ENCODE measurements at regions not wholly inside any gene's neighbourhood (a gene's known extent, or its start where the extent isn't known, plus 50 kb on each side); places are given as distances from the start of the nearest gene placed in this dataset.

DNA sequence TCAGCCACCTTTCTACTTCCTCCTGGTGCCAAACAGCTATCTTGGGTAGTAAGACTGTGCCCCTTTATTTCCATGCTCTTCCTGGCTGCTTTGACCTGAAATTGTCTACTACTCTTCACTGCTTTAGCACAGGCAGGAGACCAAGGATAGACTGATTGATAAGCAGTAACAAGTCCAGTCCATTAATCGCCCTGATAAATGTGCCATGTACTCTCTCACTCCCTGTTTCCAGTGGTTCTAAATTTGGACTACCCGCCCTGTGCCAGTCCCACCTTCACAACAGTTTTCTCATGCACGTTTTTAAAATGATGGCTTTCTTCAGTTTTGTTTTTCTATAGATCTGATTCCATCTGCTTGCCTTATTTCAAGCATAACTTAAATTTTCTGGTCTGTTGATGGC, 189.6 kb upstream of the RBMS1 start:
- no peak for DNase-seq

DNA sequence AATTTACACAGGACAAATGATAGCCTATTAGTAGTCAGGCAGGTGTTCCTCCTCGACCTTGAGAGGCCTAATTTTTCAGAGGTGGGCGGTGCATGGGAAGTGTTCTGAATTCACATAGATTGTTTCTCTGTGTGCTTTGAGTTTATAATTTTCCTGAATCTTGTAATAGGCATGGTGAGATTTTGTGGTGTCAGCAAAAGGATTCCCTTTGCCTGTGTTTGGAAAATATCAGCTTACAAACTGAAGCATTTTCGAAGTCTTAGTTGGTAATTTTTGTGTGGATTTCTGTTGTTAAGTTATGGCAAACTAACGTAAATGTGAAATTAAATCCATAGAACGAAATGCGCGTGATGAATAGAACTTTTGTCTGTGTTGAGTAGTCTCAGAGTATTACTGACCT, 194.0 kb upstream of the RBMS1 start:
- peak in 1 of 2 experiments; percentile 57 for DNase-seq

DNA sequence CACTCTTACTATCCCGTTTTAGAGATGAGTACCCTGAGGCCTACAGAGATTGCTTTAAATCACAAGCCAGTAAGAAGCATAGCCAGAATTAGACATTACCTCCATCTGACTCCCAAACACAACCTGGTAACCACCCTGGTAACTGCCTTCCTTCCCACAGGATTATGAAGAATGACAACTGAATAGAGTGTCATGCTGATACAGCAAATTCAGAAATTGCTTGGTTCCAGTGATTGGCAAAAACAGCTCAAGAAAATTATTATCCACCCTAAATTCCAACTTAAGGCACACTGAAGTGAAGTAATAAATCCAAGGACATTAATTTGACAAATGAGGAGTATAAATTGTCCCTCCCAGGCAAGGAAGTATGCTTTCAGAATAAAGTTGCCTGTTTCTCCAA, 195.8 kb upstream of the RBMS1 start:
- no peak for DNase-seq

DNA sequence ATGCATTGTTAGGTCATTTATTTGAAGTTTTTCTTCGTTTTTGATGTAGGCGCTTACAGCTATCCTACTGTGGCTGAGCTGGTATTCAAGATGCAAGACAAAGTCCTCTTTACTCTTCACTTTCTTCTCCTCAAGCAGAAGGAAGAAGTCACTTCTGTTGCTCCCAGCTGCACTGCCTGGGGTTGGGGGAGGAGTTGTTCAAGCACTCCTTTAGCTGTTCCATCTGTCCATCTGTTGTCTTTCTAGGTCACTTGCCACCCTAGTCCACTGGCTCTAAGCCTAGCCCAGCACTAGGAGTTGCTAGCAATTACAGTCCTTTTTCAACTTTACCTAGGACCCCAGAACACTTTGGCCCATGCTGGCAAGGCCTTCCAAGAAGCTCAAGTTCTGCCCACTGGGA, 200.6 kb upstream of the RBMS1 start:
- peak; percentile 55 to 72 for DNase-seq

DNA sequence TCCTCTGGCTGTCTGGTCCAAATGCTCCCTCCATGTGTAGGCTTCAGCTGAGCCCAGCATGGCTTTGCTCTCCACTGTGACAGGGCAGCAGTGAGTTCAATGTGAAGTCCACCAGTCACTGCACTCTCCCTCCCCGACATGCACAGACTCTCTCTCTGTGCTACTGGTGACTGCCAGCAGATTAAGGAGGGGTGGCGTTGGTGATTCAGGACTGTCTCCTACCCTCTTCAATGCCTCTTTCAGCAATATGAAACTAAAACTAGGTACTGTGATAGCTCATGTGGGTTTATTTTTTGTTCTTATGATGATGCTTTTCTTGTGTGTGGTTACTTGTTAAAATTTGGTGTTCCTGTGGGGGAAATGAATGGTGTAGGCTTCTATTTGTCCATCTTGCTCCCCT, 201.0 kb upstream of the RBMS1 start:
- DNase-seq, result no peak

DNA sequence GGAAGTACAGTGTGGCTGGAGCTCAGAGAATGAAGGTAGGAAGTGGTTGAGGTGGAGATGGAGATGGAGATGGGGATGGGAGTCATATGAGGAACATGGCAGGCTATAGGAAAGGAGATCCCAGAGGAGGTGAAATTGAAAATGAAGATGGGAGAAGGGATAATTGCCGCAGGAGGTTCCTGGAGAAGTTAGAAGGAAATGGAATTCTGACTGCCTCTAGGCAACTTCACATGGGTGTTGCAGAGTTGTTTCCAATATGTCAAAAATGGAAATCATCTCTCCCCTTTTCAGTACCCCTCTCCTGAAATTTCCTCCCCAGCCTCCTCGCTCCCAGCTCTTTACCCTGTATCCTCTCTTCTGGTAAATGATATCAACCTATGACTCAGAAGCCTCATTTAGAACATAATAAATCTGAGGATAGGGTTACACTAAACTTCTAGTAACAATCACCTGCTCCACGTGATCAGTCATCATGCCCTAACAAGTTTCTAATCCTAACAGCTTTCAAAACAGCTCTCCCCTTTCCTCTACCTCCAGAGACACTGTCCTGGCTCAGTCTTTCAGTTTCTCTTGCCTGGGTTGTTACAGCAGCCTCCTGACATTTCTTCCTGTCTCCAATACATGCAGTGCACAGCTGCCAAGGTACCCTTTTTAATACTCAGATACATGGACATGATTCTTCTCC, 201.9 kb upstream of the RBMS1 start:
- DNase-seq, result peak; percentile 4 to 66

DNA sequence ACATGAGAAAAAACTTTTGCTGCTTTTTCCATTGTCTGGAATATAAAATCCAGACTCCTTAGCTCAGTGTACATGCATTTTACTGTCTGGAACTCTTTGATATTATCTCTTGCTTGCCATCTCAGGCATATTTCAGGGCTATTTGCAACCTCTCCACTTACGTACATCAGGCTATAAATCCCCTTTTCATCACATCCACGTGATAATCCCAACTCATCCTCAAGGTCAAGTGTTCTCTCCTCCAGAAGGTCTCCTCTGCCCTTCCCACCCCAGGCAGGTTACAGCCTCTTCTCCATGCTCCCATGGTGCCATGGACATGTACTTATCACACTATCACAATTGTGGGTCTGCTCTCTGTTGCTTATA, 202.5 kb upstream of the RBMS1 start:
- peak in 1 of 2 experiments; percentile 40 for DNase-seq

DNA sequence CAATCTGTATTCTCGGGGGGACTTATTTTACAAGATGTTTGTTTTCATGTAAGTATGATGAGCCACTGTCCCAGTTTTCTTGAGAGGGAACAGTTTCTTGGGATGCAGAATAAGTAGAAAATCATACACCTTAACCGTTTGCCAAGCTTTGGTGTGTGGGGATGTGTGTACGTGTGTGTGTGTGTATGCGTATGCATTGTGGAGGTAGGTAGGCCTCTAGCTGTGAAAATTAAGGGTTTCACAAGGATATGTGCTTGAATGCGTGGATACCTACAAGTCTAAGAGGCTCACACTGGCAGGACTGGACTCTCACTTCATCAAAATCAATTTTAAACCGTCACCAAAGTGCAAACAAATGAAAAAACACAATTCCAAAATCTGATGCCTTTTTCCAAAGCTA, 204.2 kb upstream of the RBMS1 start:
- DNase-seq, result no peak

DNA sequence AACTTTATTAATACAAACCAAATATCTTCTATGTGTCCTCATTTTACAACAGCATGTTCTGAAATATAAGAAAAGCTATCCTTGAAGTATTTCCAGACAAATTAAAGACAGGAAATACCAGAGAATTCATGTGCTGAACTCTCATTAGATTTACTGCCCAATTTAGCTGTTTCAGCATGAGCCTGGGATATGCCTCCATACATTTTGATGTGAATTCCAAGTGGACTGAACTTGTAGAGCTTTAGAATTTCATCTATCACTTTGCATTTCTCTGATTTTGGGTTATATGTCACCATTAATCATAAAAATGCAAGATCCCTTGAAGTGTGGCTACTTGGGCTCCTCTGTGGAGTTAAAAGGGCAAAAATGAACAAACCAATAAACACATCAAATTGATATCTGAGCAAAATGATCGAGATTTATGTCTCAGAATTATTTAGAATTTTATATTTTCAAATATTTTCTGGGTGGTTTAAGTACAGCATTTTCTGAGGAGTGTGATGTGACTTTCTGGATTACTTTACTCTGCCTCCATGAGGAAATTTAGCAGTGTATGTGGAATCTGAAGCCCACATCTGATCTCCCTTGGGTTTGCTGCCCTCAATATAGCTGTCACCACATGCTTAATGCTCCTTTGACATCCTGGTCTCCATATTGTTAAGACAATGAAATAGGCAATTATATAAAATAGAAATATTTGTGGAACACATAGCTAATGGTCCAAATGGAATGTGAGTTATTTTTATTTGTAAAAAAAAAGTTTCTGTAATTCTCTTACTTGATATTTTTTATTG, 206.6 kb upstream of the RBMS1 start:
- no peak for DNase-seq

DNA sequence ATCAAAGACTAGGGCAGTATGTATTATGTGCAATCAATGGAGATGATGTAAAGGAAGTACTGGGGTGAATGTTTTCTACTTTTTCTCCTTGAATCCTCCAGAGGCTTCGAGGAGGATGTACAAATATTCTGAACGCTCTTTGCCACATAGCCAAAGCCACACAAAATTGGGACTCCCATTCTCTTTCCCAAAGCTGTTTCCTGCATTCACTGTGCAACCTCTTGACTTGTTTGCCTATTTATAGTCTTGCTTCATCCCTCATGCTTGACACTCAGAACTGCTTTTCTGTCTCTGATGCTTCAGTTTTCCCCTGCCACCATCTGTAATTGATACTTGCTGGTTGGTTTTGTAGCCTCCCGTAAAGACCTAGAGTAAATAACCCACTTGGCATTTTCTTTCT, 208.2 kb upstream of the RBMS1 start:
- DNase-seq, result no peak

DNA sequence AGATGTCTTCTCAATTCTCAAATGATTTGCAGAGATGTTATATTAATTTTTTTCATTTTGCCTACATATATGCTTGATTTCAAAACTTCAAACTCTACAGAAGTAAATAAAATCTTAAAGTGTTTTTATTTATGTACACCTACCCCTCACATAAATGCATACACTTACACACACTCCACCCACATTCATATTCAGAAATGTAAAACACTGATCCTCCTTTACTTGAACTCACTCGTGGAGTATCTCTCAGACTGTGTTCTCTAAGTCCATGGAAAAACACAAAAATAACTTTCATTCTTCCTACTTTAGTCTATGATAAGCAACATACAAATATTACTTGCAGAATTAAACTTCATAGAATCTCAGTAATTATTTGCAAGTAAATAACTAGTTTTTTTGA, 209.1 kb upstream of the RBMS1 start:
- DNase-seq, result no peak

DNA sequence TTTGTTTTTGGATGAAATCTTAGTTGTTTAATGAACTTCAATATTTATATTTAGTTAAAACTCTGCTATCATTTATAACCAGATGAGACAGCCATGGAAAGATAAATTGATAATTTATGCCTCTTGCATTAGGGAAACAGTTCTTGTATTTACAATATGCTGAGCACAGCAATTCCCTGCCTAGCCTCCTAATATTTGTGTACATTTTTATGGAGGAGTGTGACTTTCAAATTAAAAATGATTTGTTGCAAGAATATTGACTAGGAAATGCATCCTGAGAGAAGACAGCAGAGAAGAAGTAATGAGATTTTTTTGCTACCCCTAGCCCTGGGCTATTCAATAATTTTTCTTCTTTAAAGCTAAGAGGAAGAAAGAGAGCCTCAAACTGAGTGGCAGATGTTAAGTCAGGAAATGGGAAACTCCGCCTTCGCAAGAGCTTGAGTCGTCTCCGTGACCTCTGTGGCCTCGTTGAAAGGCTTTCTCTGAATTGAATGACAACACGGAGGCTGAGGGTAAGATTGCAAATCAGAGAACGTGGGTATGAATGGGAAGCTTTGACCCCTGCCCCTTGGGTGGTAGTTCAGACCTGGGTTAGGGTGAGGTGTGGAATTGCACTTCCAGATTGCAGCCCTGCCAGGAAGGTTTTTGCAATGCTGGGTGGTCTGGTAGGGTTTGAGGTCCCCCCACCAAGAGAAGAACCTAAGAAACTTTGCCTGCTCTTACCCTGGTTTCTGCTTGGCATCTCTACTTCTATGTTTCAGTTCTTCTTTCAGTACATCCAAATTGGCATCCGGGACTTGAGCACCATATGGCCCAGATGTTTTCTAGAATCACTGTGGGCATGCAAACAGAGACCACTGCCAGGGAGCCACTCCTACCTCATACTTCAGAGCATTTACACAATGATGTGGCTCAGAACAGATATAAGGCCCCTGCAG, 210.3 kb upstream of the RBMS1 start:
- peak in 1 of 2 experiments; percentile 53 for DNase-seq

DNA sequence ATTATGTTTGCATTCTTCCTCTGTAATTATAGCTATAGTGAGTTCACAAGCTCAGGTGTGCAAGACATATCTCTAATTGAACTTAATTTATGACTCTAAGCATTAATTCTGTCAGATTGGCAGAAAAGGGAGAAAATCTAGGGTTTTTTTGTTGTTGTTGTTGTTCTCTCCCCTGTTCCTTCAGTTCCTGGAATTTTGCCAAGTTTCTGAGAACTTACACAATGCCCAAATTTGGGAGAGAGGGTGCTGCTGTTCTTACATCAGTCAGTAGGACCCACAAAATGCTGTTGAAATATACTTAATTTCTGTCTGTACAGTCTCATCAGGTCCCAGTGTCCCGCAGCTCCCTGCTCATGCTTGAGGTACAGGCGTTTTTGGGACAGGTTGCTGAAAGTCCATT, 221.8 kb upstream of the RBMS1 start:
- DNase-seq, result no peak

DNA sequence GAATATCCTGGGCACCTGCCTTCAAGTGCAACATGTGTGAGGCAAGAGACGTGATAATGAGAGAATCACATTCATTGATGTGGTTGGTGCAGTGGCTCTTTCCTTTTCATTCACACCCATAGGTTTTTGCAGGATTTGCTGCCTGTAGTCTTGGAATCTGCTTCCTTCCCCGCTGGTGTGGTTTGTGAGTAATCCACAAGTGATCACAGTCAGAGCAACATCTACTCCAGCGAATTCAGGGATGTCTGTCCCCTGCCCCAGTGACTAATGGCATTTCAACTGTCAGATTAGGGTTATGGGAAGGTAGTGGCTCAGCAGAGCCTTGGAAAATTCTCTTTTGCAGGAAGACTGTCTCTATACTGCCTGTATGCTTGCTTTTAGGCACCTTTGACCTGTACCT, 225.5 kb upstream of the RBMS1 start:
- DNase-seq, result no peak

DNA sequence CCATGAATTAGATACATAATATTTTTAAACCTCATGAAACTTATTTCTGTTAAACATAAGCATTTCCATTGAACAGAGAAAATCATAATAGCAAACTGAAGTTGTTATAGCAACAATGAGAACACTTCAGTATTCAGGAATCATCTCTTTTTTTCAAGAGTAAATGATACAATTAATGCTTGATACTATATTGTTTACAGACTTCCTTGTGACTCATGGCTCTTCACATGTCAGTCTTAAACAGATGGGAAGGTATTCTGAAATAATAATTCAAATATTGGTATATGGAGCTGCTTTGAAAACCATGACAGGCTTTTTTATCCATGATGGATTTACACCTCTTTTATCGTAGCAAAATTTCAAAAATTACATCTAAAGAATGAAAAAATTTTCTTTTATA, 226.5 kb upstream of the RBMS1 start:
- no peak for DNase-seq

DNA sequence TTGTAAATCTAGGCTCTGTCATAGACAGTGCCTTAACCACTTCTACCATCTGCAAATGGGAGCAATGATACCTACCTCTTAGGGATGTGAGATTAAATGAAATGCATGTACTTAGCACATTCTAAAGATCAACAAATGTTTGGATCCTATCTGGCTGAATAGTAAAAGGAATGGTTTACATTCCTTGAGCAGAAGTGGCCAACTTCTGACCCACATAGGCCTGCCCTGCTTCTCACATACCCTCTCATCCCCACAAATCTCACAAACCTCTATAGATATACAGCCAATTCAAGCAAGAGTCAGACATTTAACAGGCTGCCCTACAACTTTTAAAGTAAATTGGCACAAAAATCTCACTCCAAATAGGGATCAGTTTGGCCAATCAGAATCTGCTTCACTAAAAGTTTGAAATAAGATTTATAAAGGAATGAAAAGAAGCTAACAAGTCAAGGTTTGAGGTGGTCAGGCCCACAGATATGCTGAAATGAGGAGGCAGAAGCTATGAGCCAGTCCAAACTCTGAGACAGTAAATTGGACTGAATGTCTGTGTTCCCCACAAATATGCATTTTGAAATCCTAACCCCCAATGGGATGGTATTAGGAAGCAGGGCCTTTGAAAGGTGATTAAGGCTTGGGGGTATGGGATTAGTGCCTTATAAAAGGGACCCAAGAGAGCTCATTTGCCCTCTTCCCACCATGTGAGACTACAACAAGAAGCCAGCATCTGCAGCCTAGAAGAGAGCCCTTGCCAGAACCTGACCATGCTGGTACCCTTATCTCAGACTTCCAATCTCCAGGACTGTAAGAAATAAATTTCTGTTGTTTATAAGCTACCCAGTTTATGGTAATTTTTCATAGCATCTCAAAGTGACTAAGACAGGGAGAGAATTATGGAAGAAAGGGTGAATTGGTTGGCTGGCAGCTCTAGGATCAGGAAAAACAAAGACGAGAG, 227.8 kb upstream of the RBMS1 start:
- no peak for DNase-seq

DNA sequence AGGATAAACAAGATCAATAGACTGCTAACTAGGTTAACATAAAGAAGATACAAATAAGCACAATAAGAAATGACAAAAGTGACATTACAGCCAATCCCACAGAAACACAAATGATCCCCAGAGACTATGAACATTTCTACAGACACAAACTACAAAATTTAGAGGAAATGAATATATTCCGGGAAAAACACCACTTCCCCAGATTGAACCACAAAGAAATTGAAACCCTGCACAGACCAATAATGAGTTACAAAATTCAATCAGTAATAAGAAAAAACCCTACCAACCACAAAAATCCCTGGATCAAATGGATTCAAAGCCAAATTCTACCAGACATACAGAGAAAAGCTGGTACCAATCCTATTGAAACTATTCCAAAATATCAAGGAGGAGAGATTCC, 232.4 kb upstream of the RBMS1 start:
- no peak for DNase-seq

DNA sequence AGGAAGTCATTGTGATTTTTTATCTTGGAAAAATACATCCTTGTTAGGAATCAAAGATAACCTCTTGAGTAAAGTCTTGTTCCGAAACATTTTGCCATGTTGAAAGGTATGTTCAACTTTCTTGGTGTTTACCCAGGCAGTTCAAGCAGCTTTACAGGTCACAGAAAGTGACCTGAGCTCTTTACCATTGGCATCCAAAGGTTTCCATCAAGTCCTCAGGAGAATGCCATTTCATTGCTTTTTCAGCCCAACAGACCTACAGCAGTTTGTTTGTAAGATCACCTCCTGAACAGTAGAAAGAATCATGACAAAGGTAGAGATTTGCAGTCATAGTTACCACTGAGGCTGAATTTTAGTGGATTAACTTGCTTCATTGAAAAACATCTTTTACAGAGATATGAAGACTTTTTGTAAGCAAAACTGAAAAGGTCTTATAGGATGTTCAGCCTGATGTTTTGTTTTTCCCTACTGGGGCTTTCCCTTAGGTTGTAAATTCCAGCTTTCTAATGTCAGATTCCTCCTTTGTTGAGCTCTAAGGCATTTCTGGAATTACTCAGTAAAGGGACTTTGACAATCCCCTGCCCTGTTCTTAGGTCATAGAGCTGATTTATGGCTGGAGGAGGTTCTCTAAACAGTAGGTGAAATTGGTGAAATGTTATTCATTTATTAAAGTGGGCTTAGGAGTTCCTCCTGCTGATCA, 236.8 kb upstream of the RBMS1 start:
- no peak for DNase-seq

DNA sequence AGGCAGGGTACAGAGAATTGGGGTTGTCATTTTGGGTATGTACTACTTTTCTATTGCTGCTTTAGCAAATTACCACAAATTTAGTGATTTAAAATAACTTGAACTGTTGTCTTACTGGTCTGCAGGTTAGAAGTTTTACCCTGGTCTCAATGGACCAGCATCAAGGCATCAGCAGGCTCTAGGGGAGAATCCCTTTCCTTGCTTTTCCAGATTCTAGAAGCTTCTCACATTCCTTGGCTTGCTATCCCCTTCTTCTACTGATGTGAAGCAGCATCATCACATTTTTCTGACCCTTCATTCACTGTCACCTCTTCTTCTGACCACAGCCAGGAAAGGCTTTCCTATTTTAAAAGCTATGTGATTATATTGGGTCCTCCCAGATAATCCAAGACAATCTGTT, 237.8 kb upstream of the RBMS1 start:
- no peak for DNase-seq

DNA sequence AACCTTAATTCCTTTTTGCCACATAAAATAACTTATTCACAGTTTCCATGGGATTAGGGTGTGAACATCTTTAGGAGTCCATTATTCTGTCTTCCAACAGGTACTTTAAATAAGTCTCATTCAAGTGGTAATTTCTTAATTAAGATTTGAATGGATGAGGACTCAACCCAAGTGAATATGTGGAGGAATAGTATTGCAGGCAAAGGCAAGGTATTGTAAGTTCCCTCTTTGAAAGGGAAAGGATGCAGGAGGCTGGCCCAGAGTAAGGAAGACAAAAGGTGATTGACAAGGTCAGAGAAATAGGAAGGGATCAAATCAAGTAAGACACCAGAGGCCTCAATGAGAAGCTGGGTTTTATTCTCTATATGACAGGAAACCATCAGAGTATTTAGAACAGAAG, 238.2 kb upstream of the RBMS1 start:
- no peak for DNase-seq

DNA sequence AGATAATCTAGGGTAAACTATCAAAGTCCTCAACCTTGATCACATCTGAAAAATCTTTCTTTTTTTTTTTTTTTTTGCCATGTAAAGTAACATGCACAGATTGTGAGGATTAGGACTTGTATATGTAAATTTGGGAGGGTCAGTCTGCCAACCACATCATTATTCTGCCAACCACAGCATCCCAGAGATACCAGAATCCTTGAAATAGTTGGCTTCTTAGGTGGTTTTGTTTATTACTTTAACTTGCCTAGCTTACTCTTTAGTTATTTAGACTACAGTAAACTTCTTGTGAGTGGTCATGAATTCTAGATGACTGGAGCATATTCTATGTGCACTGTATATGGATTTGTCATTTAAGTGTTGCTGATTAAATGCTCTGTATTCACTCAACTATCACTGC, 242.1 kb upstream of the RBMS1 start:
- no peak for DNase-seq

Measured in NCI-H524 (cell line).